SK-N-SH (cell line): ENCODE measurements at regions not wholly inside any gene's neighbourhood (a gene's known extent, or its start where the extent isn't known, plus 50 kb on each side); places are given as distances from the start of the nearest gene placed in this dataset.

Experiments used
- CTCF ChIA-PET: fragments of 300-600, 350-600 bp; formaldehyde crosslinking; extraction: SDS; loops from one replicate; lab custom pipeline; 2021; lab: Yijun Ruan, JAX
- POLR2A ChIA-PET: fragments of 350-600 bp; sonication (Branson Sonifier 250); formaldehyde crosslinking; extraction: SDS; loops from one replicate; lab custom pipeline; 2020; ENCODE audit warnings: antibody characterized with exemption, inconsistent platforms; lab: Yijun Ruan, JAX
- DNase-seq: peaks from one replicate; pipeline ENCODE4 v3.0.0; 2012
- H2AFZ ChIP-seq: fragments of 200-600 bp; sonication (generic); 2 replicates; pipeline ENCODE4 v1.8.1; 2016; ENCODE audit warnings: antibody characterized with exemption, mild to moderate bottlenecking, low read depth
- H3F3A ChIP-seq: fragments of 200-600 bp; sonication (generic); replicated peaks from 2 replicates; pipeline ENCODE3; 2016; ENCODE audit warnings: antibody characterized with exemption, mild to moderate bottlenecking; ENCODE audit not compliant: insufficient read depth
- H3K27ac ChIP-seq, 2 experiments: fragments of 200-500 bp in 1 of 2; fragments of 200-600 bp in 1 of 2; sonication (Bioruptor generic) in 1 of 2; sonication (generic), shearing (Covaris generic) in 1 of 2; 2 replicates each; pipeline versions ENCODE4 v1.5.1 to v1.6.1; 2014 to 2016; ENCODE audit warnings: low read depth in 2 of 2, inconsistent platforms in 1 of 2, low read length in 1 of 2, mild to moderate bottlenecking in 1 of 2, mixed read lengths in 1 of 2
- H3K27me3 ChIP-seq: fragments of 200-600 bp; sonication (generic), shearing (Covaris generic); 2 replicates; pipeline ENCODE4 v1.6.1; 2016; ENCODE audit warnings: mixed run types; ENCODE audit not compliant: insufficient read depth
- H3K36me3 ChIP-seq, 2 experiments: fragments of 200-500 bp in 1 of 2; fragments of 200-600 bp in 1 of 2; sonication (Bioruptor generic) in 1 of 2; sonication (generic) in 1 of 2; replicated peaks in 1 of 2; 2 replicates each; pipeline versions ENCODE3 to v1.5.1; 2014 to 2016; ENCODE audit warnings: low read length in 1 of 2, mild to moderate bottlenecking in 1 of 2; ENCODE audit not compliant: insufficient read depth in 2 of 2, control insufficient read depth in 1 of 2
- H3K4me1 ChIP-seq, 2 experiments: fragments of 200-500 bp in 1 of 2; fragments of 200-600 bp in 1 of 2; sonication (Bioruptor generic) in 1 of 2; sonication (generic), shearing (Covaris generic) in 1 of 2; 2 replicates each; pipeline versions ENCODE4 v1.5.1 to v1.6.1; 2014 to 2016; ENCODE audit warnings: low read depth in 1 of 2, low read length in 1 of 2, mixed run types in 1 of 2; ENCODE audit not compliant: insufficient read depth in 2 of 2, control insufficient read depth in 1 of 2
- H3K4me2 ChIP-seq: fragments of 200-600 bp; sonication (generic), shearing (Covaris generic); 2 replicates; pipeline ENCODE4 v1.6.1; 2017; ENCODE audit warnings: mixed run types
- H3K4me3 ChIP-seq, 2 experiments: fragments of 200-500 bp in 1 of 2; fragments of 200-600 bp in 1 of 2; sonication (Bioruptor generic) in 1 of 2; sonication (generic), shearing (Covaris generic) in 1 of 2; 2 replicates each; pipeline versions ENCODE4 v1.5.1 to v1.8.1; 2014 to 2016; ENCODE audit warnings: low read depth in 2 of 2, inconsistent platforms in 1 of 2, low read length in 1 of 2, mild to moderate bottlenecking in 1 of 2, mixed read lengths in 1 of 2, moderate library complexity in 1 of 2
- H3K79me2 ChIP-seq: fragments of 200-600 bp; sonication (generic); 2 replicates; pipeline ENCODE4 v1.8.1; 2017; ENCODE audit warnings: mild to moderate bottlenecking; ENCODE audit not compliant: insufficient read depth
- H3K9ac ChIP-seq: fragments of 200-600 bp; sonication (generic); 2 replicates; pipeline ENCODE4 v1.6.1; 2017; ENCODE audit warnings: mixed run types
- H3K9me2 ChIP-seq: fragments of 200-600 bp; sonication (generic); 2 replicates; pipeline ENCODE4 v1.6.1; 2017; ENCODE audit warnings: mixed run types
- H3K9me3 ChIP-seq: fragments of 200-600 bp; sonication (generic); 2 replicates; pipeline ENCODE4 v1.6.1; 2017; ENCODE audit warnings: mixed run types, mild to moderate bottlenecking, moderate library complexity
- H4K20me1 ChIP-seq: fragments of 200-600 bp; sonication (generic); 2 replicates; pipeline ENCODE4 v1.6.1; 2017; ENCODE audit warnings: mild to moderate bottlenecking, mixed run types; ENCODE audit not compliant: insufficient read depth
- MEF2A ChIP-seq: IDR thresholded peaks from 2 replicates; pipeline ENCODE4 v1.4.0; 2012; ENCODE audit warnings: low read depth, borderline replicate concordance
- MXI1 ChIP-seq: IDR thresholded peaks from 2 replicates; pipeline ENCODE4 v1.6.1; 2012; ENCODE audit warnings: mild to moderate bottlenecking, low read depth, low read length, improper control_type of control experiment
- NRF1 ChIP-seq: IDR thresholded peaks from 2 replicates; pipeline ENCODE4 v1.6.1; 2012; ENCODE audit warnings: low read depth, mild to moderate bottlenecking, low read length
- POLR2AphosphoS5 ChIP-seq: IDR thresholded peaks from 2 replicates; pipeline ENCODE4 v1.6.1; 2012; ENCODE audit warnings: low read depth, low read length
- RAD21 ChIP-seq: IDR thresholded peaks from 2 replicates; pipeline ENCODE4 v1.6.1; 2012; ENCODE audit warnings: mild to moderate bottlenecking, low read length
- SIN3A ChIP-seq: IDR thresholded peaks from 2 replicates; pipeline ENCODE4 v1.6.1; 2012; ENCODE audit warnings: low read depth, mild to moderate bottlenecking, low read length, moderate library complexity, borderline replicate concordance
- TCF12 ChIP-seq: IDR thresholded peaks from 2 replicates; pipeline ENCODE4 v1.4.0; 2012
- YY1 ChIP-seq: IDR thresholded peaks from 2 replicates; pipeline ENCODE4 v1.4.0; 2012; ENCODE audit warnings: low read depth, mild to moderate bottlenecking
- WGBS: methylation state at CpG from one replicate; pipeline ENCODE4 v1.1.6; 2017; ENCODE audit warnings: low lambda C conversion rate; 5-methylcytosine and 5-hydroxymethylcytosine counted together
- TF ChIP-seq, protein P1 (sequence below): IDR thresholded peaks from 2 replicates; pipeline ENCODE4 v1.4.0; 2012; ENCODE audit warnings: low read depth, borderline replicate concordance
- TF ChIP-seq, protein P2 (sequence below): IDR thresholded peaks from 2 replicates; pipeline ENCODE4 v1.4.0; 2012; ENCODE audit warnings: low read depth, borderline replicate concordance

DNA sequence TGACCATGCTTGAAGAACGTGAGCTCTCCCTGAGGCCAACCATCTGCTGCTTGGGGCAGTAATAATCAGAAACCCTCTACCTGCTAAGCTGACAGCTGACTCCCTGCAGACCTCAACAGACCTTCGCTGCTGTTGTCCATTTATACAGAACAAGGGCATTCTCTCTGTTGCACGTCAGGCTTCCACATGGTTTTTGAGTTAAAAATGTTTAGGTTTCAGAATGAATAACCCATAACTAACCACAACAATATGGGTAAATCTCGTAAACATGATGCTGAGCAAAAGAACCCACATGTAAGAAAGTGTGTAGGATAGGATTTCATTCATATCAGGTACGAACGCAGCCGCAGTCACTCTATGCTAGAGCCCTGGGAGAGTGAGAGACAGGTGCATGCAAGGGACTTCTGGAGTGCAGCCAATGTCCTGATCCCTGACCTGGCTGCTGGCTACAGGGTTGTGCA lies 348.5 kb downstream of the MED10 start:
- Histone ChIP-seq H3K4me1 (peaks cover 0 to 2% of the 10 kb centered on the region in 2 experiments; a peak in 1 of 4 replicates), H3K27me3 (no peaks in the 10 kb centered on the region), H3K9ac (no peak overlapping the region), H3K27ac (no peak overlapping the region), H3K9me3 (no peaks in the 10 kb centered on the region), H2AFZ (no peak overlapping the region), H3K4me2 (no peak overlapping the region), H3K4me3 (no peak overlapping the region), H3F3A (no peaks in the 10 kb centered on the region), H3K9me2 (no peaks in the 10 kb centered on the region), H4K20me1 (no peaks in the 10 kb centered on the region), H3K36me3 (no peaks in the 10 kb centered on the region), H3K79me2 (no peaks in the 10 kb centered on the region)
- POLR2A ChIA-PET, result no interaction called here
- WGBS, result 39% methylated on average over 7 of the region's 7 CpGs
- TF ChIP-seq, protein P1, sequence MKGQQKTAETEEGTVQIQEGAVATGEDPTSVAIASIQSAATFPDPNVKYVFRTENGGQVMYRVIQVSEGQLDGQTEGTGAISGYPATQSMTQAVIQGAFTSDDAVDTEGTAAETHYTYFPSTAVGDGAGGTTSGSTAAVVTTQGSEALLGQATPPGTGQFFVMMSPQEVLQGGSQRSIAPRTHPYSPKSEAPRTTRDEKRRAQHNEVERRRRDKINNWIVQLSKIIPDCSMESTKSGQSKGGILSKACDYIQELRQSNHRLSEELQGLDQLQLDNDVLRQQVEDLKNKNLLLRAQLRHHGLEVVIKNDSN, result no peak
- TF ChIP-seq, protein P2, sequence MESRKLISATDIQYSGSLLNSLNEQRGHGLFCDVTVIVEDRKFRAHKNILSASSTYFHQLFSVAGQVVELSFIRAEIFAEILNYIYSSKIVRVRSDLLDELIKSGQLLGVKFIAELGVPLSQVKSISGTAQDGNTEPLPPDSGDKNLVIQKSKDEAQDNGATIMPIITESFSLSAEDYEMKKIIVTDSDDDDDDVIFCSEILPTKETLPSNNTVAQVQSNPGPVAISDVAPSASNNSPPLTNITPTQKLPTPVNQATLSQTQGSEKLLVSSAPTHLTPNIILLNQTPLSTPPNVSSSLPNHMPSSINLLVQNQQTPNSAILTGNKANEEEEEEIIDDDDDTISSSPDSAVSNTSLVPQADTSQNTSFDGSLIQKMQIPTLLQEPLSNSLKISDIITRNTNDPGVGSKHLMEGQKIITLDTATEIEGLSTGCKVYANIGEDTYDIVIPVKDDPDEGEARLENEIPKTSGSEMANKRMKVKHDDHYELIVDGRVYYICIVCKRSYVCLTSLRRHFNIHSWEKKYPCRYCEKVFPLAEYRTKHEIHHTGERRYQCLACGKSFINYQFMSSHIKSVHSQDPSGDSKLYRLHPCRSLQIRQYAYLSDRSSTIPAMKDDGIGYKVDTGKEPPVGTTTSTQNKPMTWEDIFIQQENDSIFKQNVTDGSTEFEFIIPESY, result no peak
- no peak for TF ChIP-seq MEF2A
- no peak for TF ChIP-seq SIN3A
- TF ChIP-seq RAD21, result no peak
- DNase-seq, result no peak
- CTCF ChIA-PET, result no interaction called here

- DNase-seq, result no peak
- H3K79me2 ChIP-seq, result no peaks in the 10 kb centered on the region
- H3F3A ChIP-seq, result no peaks in the 10 kb centered on the region
- no peaks in the 10 kb centered on the region; the same call in 1 of the 2 replicates for H3K9me3 ChIP-seq
- no peak overlapping the region for H3K4me3 ChIP-seq
- WGBS, result 46% methylated on average over 5 of the region's 5 CpGs
- H4K20me1 ChIP-seq, result no peaks in the 10 kb centered on the region
- H3K27ac ChIP-seq, result no peak overlapping the region
- no peak overlapping the region for H2AFZ ChIP-seq
- no peak overlapping the region for H3K9ac ChIP-seq
- no peak overlapping the region for H3K4me2 ChIP-seq
- H3K4me1 ChIP-seq, result peaks cover 0 to 5% of the 10 kb centered on the region in 2 experiments; a peak in 1 of 4 replicates
- no peaks in the 10 kb centered on the region for H3K36me3 ChIP-seq
- POLR2A ChIA-PET, result no interaction called here
- H3K27me3 ChIP-seq, result no peaks in the 10 kb centered on the region
- CTCF ChIA-PET, result interaction anchor here (1.4 kb wide), 1 partner anchor 9 kb away, joined by 4 read pairs; no protein-coding TSS in a partner anchor
- no peaks in the 10 kb centered on the region for H3K9me2 ChIP-seq
- TF ChIP-seq MXI1, result no peak
- TF ChIP-seq YY1, result no peak
- TF ChIP-seq POLR2AphosphoS5, result no peak
- TF ChIP-seq NRF1, result no peak
- TF ChIP-seq TCF12, result no peak
These were observed 351.5 kb downstream of the MED10 start for GRCh38 chr5:6026766-6027406.
